ENCODE measurements at regions not wholly inside any gene's neighbourhood (a gene's known extent, or its start where the extent isn't known, plus 50 kb on each side); places are given as distances from the start of the nearest gene placed in this dataset.

- Histone ChIP-seq H3K18ac (ENCODE audit: low read depth in 1 of 2, low read length in 2 of 2) (no peak overlapping the region), H3K79me1 (replicated peaks; ENCODE audit: low read length, poor library complexity, severe bottlenecking) (no peaks in the 10 kb centered on the region), H4K91ac (ENCODE audit: low read length) (no peak overlapping the region), H2AFZ (ENCODE audit: low read depth, low read length) (no peak overlapping the region), H3K4me3 (ENCODE audit: insufficient read depth in 1 of 2, low read depth in 1 of 2, low read length in 2 of 2) (peak overlapping the region in 1 of 2 experiments; percentile 27), H3K23ac (ENCODE audit: low read length in 2 of 2) (no peak overlapping the region), H3K27ac (ENCODE audit: low read length, poor library complexity, severe bottlenecking) (no peak overlapping the region), H3K9me3 (ENCODE audit: control insufficient read depth, low read length) (no peaks in the 10 kb centered on the region), H2BK15ac (ENCODE audit: low read depth, poor library complexity, severe bottlenecking) (no peak overlapping the region), H2BK5ac (ENCODE audit: low read depth, low read length, poor library complexity, severe bottlenecking) (no peak overlapping the region), H3K36me3 (ENCODE audit: control insufficient read depth in 1 of 2, insufficient read depth in 2 of 2, low read depth in 1 of 2, low read length in 2 of 2) (no peaks in the 10 kb centered on the region), H4K8ac (ENCODE audit: low read length) (no peak overlapping the region), H2BK12ac (ENCODE audit: low read length in 2 of 2) (no peak overlapping the region), H3K27me3 (ENCODE audit: control insufficient read depth in 1 of 2, insufficient read depth in 1 of 2, low read length in 2 of 2) (peaks cover 15 to 26% of the 10 kb centered on the region in 2 experiments), H3K9ac (ENCODE audit: low read length) (peak overlapping the region; percentile 5), H3K14ac (ENCODE audit: low read length in 2 of 2) (no peak overlapping the region), H3K4me1 (ENCODE audit: control insufficient read depth, insufficient read depth, low read depth, low read length) (peaks cover 11% of the 10 kb centered on the region), H2BK120ac (ENCODE audit: low read depth, low read length) (no peak overlapping the region), H2AK5ac (ENCODE audit: low read length, severe bottlenecking) (no peak overlapping the region), H3K4me2 (ENCODE audit: low read length, poor library complexity, severe bottlenecking) (no peak overlapping the region), H3K4ac (ENCODE audit: low read depth in 1 of 2, low read length in 2 of 2) (no peak overlapping the region)
- no peak for DNase-seq
- WGBS: 16% methylated on average over 11 of the region's 11 CpGs
Observed at GRCh38 chr6:1527073-1527457, 82.7 kb upstream of the FOXC1 start.

GRCh38 chr6:1535295-1535694 is 74.4 kb upstream of the FOXC1 start:
- no peak overlapping the region for H2BK12ac ChIP-seq (ENCODE audit: low read length in 2 of 2)
- H3K9ac ChIP-seq (ENCODE audit: low read length): no peak overlapping the region
- H3K18ac ChIP-seq (ENCODE audit: low read depth in 1 of 2, low read length in 2 of 2): no peak overlapping the region

GRCh38 chr6:1536526-1537429 is 72.9 kb upstream of the FOXC1 start:
- Histone ChIP-seq H4K8ac (ENCODE audit: low read length) (no peak overlapping the region), H2AFZ (ENCODE audit: low read depth, low read length) (no peak overlapping the region), H2AK5ac (ENCODE audit: low read length, severe bottlenecking) (no peak overlapping the region), H3K4me3 (ENCODE audit: insufficient read depth in 1 of 2, low read depth in 1 of 2, low read length in 2 of 2) (no peak overlapping the region), H3K36me3 (ENCODE audit: control insufficient read depth in 1 of 2, insufficient read depth in 2 of 2, low read depth in 1 of 2, low read length in 2 of 2) (no peaks in the 10 kb centered on the region), H2BK120ac (ENCODE audit: low read depth, low read length) (no peak overlapping the region), H3K14ac (ENCODE audit: low read length in 2 of 2) (no peak overlapping the region), H3K23ac (ENCODE audit: low read length in 2 of 2) (no peak overlapping the region), H3K4me2 (ENCODE audit: low read length, poor library complexity, severe bottlenecking) (no peak overlapping the region), H3K27me3 (ENCODE audit: control insufficient read depth in 1 of 2, insufficient read depth in 1 of 2, low read length in 2 of 2) (no peaks in the 10 kb centered on the region), H3K4ac (ENCODE audit: low read depth in 1 of 2, low read length in 2 of 2) (no peak overlapping the region), H4K91ac (ENCODE audit: low read length) (no peak overlapping the region), H3K4me1 (ENCODE audit: control insufficient read depth, insufficient read depth, low read depth, low read length) (peaks cover 2% of the 10 kb centered on the region), H3K18ac (ENCODE audit: low read depth in 1 of 2, low read length in 2 of 2) (no peak overlapping the region), H3K9me3 (ENCODE audit: control insufficient read depth, low read length) (no peaks in the 10 kb centered on the region), H2BK15ac (ENCODE audit: low read depth, poor library complexity, severe bottlenecking) (no peak overlapping the region), H2BK12ac (ENCODE audit: low read length in 2 of 2) (no peak overlapping the region), H3K79me1 (replicated peaks; ENCODE audit: low read length, poor library complexity, severe bottlenecking) (no peaks in the 10 kb centered on the region), H3K27ac (ENCODE audit: low read length, poor library complexity, severe bottlenecking) (no peak overlapping the region), H2BK5ac (ENCODE audit: low read depth, low read length, poor library complexity, severe bottlenecking) (no peak overlapping the region), H3K9ac (ENCODE audit: low read length) (no peak overlapping the region)
- WGBS: 77% methylated on average over 20 of the region's 21 CpGs
- no peak for DNase-seq

More at GRCh38 chr6:1535295-1535694, 74.4 kb upstream of the FOXC1 start:
- DNase-seq: no peak
- Histone ChIP-seq H3K9me3 (ENCODE audit: control insufficient read depth, low read length) (no peaks in the 10 kb centered on the region), H3K23ac (ENCODE audit: low read length in 2 of 2) (no peak overlapping the region), H4K8ac (ENCODE audit: low read length) (no peak overlapping the region), H2BK5ac (ENCODE audit: low read depth, low read length, poor library complexity, severe bottlenecking) (no peak overlapping the region), H2BK120ac (ENCODE audit: low read depth, low read length) (no peak overlapping the region), H3K14ac (ENCODE audit: low read length in 2 of 2) (no peak overlapping the region), H4K91ac (ENCODE audit: low read length) (no peak overlapping the region), H3K4me1 (ENCODE audit: control insufficient read depth, insufficient read depth, low read depth, low read length) (peaks cover 2% of the 10 kb centered on the region), H3K4me2 (ENCODE audit: low read length, poor library complexity, severe bottlenecking) (no peak overlapping the region), H2BK15ac (ENCODE audit: low read depth, poor library complexity, severe bottlenecking) (no peak overlapping the region), H3K36me3 (ENCODE audit: control insufficient read depth in 1 of 2, insufficient read depth in 2 of 2, low read depth in 1 of 2, low read length in 2 of 2) (no peaks in the 10 kb centered on the region), H3K79me1 (replicated peaks; ENCODE audit: low read length, poor library complexity, severe bottlenecking) (no peaks in the 10 kb centered on the region), H3K27ac (ENCODE audit: low read length, poor library complexity, severe bottlenecking) (no peak overlapping the region), H3K4me3 (ENCODE audit: insufficient read depth in 1 of 2, low read depth in 1 of 2, low read length in 2 of 2) (no peak overlapping the region), H2AFZ (ENCODE audit: low read depth, low read length) (no peak overlapping the region), H3K27me3 (ENCODE audit: control insufficient read depth in 1 of 2, insufficient read depth in 1 of 2, low read length in 2 of 2) (no peaks in the 10 kb centered on the region), H3K4ac (ENCODE audit: low read depth in 1 of 2, low read length in 2 of 2) (no peak overlapping the region), H2AK5ac (ENCODE audit: low read length, severe bottlenecking) (no peak overlapping the region)
- 89% methylated on average over 4 of the region's 4 CpGs for WGBS

GRCh38 chr6:1538369-1538768 is 71.3 kb upstream of the FOXC1 start:
- peaks cover 2% of the 10 kb centered on the region for H3K4me1 ChIP-seq (ENCODE audit: control insufficient read depth, insufficient read depth, low read depth, low read length)
- H2BK5ac ChIP-seq (ENCODE audit: low read depth, low read length, poor library complexity, severe bottlenecking): no peak overlapping the region
- no peak overlapping the region for H3K14ac ChIP-seq (ENCODE audit: low read length in 2 of 2)
- H3K9ac ChIP-seq (ENCODE audit: low read length): peak overlapping the region; percentile 50
- WGBS: 63% methylated on average over 5 of the region's 5 CpGs
- H2BK15ac ChIP-seq (ENCODE audit: low read depth, poor library complexity, severe bottlenecking): no peak overlapping the region
- H4K91ac ChIP-seq (ENCODE audit: low read length): no peak overlapping the region
- peak overlapping the region in 1 of 2 experiments; percentile 19 for H3K4me3 ChIP-seq (ENCODE audit: insufficient read depth in 1 of 2, low read depth in 1 of 2, low read length in 2 of 2)
- H2BK12ac ChIP-seq (ENCODE audit: low read length in 2 of 2): no peak overlapping the region
- no peak overlapping the region for H2AFZ ChIP-seq (ENCODE audit: low read depth, low read length)
- H3K23ac ChIP-seq (ENCODE audit: low read length in 2 of 2): no peak overlapping the region
- H3K79me1 ChIP-seq (replicated peaks; ENCODE audit: low read length, poor library complexity, severe bottlenecking): no peaks in the 10 kb centered on the region
- no peak overlapping the region for H4K8ac ChIP-seq (ENCODE audit: low read length)
- H3K27ac ChIP-seq (ENCODE audit: low read length, poor library complexity, severe bottlenecking): no peak overlapping the region
- DNase-seq: no peak
- H3K4me2 ChIP-seq (ENCODE audit: low read length, poor library complexity, severe bottlenecking): no peak overlapping the region
- no peak overlapping the region for H2BK120ac ChIP-seq (ENCODE audit: low read depth, low read length)
- H2AK5ac ChIP-seq (ENCODE audit: low read length, severe bottlenecking): no peak overlapping the region
- no peak overlapping the region for H3K4ac ChIP-seq (ENCODE audit: low read depth in 1 of 2, low read length in 2 of 2)
- no peak overlapping the region for H3K18ac ChIP-seq (ENCODE audit: low read depth in 1 of 2, low read length in 2 of 2)
- H3K9me3 ChIP-seq (ENCODE audit: control insufficient read depth, low read length): no peaks in the 10 kb centered on the region
- peaks cover 0 to 7% of the 10 kb centered on the region in 2 experiments for H3K36me3 ChIP-seq (ENCODE audit: control insufficient read depth in 1 of 2, insufficient read depth in 2 of 2, low read depth in 1 of 2, low read length in 2 of 2)
- peaks cover 0 to 4% of the 10 kb centered on the region in 2 experiments for H3K27me3 ChIP-seq (ENCODE audit: control insufficient read depth in 1 of 2, insufficient read depth in 1 of 2, low read length in 2 of 2)

All from mesenchymal stem cell (in vitro differentiated cells and primary cell).